ELF-1 (cell line): ENCODE measurements at regions not wholly inside any gene's neighbourhood (a gene's known extent, or its start where the extent isn't known, plus 50 kb on each side); places are given as distances from the start of the nearest gene placed in this dataset.

Source experiments
- DNase-seq: peaks from one replicate; pipeline ENCODE4 v3.0.0-alpha.2; 2016; ENCODE audit warnings: low read depth, low spot score

DNA sequence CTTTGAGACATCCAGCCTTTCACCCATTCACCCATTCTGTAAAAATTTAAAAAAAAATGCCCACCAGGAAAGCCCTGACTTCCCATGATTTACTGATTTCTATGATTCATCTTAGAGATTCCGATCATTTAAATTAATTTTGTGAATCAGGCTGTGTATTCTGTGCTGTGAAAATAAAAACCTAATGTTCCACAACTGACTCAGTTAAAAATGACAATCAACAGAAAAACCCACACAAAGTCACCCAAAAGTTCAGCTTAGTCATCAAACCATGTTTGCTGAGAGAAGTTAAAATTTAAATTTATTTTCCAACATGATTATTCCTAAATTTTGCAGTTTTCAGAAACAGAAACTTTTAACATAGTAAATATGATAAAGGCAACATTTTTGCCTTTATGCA is 509.9 kb downstream of the TENT5A start:
- no peak for DNase-seq

GRCh38 chr6:81241126-81242041 is 511.1 kb downstream of the TENT5A start:
- no peak for DNase-seq

- no peak for DNase-seq
Observed at GRCh38 chr6:81238390-81238789, 514.1 kb downstream of the TENT5A start.

- no peak for DNase-seq
Observed at GRCh38 chr6:81237226-81237625, 515.3 kb downstream of the TENT5A start.

GRCh38 chr6:81235512-81235911 is 517.0 kb downstream of the TENT5A start:
- DNase-seq = no peak

GRCh38 chr6:81233990-81234389 is 518.5 kb downstream of the TENT5A start:
- DNase-seq = no peak

DNA sequence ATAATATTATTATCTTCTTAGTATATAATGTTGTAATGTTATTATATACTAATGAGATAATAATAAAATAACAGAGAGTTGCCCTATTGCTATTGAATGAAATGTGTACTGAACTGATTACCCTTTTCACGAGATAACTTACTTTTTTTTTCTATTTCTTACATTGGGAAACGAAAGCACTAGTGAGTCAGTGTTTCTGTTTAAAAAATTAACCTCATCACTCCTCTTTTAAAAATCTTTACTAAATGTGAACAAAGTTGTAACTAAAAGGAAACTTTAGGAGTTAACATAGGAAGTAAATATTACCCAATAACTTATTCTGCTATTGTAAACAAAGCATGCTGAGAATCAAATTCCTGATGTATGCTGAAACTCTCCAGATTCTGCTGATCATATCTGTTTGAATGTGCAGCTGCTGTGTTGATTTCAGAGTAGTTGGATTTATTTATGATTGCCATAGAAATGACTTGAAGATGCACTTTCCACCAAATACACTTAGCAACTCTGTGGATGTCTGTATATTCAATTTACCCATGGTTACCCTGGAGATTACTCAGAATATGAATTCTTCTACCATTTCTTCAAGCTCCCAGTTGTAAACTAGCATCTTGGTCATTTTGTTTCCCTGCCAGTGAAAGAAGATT is 523.4 kb downstream of the TENT5A start:
- DNase-seq = no peak

DNA sequence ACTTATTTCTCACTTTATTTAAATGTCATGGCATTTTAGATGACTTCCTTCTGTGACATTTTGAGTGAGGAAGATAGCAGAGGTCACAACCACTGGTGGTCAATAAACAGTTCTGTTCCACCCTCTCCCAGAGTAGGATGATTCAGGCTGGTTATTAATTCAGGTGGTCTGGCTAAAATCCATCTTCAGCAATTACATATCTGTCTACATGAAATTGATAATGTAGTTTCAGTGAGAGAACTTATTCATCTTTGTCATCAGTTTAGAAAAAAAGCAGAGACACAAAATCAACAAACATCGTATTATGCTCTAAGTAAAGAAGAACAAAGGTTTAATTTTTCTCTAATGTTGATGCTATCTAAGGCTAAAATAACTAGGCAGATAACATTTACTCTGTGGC is 525.5 kb downstream of the TENT5A start:
- no peak for DNase-seq

DNA sequence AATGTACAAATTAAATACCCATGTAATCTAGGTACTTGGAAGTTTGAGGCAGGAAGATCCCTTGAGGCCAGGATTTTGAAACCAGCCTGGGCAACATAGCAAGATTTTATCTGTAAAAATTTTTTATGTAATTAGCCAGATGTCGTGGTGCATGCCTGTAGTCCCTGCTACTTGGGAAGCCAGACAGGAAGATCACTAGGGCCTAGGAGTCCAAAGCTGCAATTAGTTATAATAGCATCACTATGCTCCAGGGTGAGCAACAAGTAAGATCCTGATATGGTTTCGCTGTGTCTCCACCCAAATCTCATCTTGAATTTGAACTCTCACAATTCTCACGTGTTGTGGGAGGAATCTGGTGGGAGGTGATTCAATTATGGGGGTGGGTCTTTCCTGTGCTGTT is 535.8 kb downstream of the TENT5A start:
- no peak for DNase-seq

DNA sequence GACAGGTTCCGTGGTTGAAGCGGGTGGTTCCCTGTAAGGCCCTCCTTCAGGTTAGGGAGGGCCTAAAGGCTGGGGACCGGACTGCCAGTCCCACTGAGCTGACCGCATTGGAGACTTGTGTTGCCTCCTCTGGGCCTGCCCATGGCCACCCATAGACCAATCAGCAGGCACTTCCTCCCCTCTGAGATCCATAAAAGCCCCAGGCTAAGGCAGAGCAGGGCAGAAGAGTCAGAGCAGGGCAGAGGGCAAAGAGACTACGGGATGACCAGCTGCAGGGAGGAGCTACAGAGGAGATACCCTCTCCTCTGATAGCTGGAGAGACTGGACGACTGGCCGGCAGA is 537.4 kb downstream of the TENT5A start:
- DNase-seq = no peak

GRCh38 chr6:81214414-81215091 is 537.9 kb downstream of the TENT5A start:
- no peak for DNase-seq

DNA sequence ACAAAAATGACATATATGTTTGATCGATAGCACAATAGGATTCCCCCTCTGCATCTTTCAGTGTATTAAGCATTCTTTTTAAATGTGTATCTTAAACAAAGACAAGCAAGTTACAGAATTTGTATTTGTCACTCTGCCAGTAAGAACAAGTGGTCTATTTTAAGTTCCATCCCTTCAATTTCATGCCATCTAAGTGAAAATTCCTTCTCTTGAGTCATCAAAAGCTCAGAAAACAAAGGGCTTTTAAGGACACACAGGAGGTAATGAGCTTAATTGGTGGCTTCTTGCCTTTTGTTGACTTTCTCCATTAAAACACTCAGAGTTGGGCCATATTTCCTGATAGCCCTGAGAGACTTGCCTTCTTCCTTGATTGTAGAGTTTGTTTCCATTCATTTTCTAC is 547.8 kb downstream of the TENT5A start:
- DNase-seq = no peak

DNA sequence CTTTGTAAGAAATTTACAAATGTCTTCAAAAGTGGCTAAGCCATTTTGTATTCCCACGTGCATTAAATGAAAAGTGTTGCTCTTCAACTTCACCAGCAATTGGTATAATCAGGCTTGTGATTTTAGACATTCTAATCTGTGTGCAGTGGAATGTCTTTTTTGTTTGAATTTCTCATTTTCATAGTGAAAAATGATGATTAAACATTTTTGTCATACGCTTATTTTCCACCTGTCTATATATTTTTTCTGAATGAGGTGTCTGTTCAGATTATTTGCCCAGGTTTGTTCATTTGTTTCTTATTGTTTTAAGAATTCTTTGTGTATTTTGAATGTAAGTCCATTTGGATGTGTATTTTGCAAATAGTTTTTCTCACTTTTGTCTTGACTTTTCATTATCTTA is 558.1 kb downstream of the TENT5A start:
- DNase-seq = no peak

- no peak for DNase-seq
Observed at GRCh38 chr6:81172056-81172740, 580.3 kb downstream of the TENT5A start.

DNA sequence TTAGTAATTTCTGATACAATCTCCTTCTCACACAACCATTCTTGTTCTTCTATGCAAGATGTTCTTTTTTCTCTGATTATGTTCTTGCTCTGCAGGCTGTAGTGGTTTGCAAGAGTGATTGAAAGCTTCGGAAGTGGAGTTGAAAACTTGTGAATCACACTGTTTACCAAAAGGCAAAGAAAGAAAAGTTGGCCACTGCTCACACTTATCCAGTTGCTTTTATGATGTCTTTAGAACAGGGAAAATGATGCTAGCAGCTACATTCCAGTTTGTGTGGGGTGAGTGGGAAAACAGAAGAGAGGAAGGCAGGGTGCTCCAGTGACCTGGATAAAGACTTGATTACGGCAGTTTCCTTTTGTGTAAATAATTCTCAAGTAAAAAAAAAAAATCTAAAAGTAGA is 583.3 kb downstream of the TENT5A start:
- no peak for DNase-seq

DNA sequence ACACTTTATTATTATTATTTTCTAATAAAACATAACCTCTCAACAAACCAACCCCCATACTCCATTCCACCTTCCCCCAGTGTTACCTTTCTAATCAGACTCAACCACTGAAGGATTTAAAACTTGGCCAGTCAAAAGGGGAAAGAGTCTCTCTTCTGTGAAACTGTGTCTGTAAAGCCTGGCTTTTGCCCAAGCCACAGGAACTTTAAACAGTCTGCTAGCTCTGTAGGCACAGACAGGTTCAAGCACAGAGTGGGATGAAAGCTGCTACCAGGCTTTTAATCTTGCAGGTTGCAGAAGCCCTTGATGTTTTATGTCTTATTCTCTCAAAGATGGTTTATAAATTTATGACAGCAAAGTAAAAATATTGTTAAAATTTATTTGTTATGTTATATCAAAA is 585.7 kb downstream of the TENT5A start:
- DNase-seq = no peak

DNA sequence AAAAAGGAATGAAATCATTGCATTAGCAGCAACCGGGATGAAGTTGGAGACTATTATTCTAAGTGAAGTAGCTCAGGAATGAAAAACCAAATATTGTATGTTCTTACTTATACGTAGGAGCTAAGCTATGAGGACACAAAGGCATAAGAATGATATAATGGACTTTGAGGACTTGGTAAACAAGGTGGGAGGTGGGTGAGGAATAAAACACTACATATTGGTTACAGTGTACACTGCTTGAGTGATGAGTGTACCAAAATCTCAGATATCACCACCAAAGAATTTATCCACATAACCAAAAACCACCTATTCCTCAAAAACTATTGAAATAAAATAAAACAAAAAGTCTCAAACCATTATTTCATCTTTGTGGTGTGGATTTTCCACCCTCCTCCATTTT is 593.5 kb downstream of the TENT5A start:
- DNase-seq = no peak

DNA sequence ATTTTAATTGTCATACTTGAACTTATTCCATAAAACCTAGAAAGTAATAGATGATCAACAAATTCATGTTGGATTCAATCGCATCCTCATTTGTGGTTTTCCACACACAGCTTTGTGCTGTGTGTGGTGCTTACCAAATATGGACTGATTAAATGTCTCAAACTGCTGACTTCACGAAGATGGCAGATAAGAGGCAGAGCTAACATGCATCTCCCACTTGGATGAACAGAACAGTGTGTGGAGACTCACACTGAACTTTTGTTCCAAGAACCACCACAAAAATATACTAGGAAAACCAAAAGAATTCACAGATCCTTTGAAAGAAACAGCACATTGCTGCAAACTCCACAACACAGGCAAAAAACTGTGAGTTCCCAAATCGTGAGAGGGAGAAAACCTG is 603.7 kb downstream of the TENT5A start:
- no peak for DNase-seq

DNA sequence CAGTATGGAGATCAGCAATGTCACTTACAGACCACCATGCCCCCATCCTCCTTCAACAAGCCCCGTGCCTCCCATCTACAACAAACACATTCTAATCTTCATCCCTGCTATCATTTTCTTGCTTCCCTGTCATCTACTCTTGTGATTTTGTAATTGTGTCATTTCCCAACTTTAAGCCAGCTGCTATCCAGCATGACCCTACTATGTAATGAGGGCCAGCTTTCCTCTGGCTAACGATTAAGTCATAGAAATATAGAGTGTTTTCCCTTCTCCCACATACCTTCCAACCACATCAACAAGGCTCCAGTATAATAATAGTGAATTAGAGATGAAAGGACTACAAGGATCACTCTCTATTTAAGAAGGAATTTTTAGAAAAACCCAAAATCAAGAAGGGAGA is 607.0 kb downstream of the TENT5A start:
- DNase-seq = no peak

GRCh38 chr6:81144346-81144745 is 608.1 kb downstream of the TENT5A start:
- no peak for DNase-seq

- no peak for DNase-seq
Observed at GRCh38 chr6:81138236-81138635, 614.2 kb downstream of the TENT5A start.

- DNase-seq = no peak
Observed at GRCh38 chr6:81130969-81131368, 621.5 kb downstream of the TENT5A start.
